Epithelial cell of proximal tubule (primary cell): ENCODE measurements at regions not wholly inside any gene's neighbourhood (a gene's known extent, or its start where the extent isn't known, plus 50 kb on each side); places are given as distances from the start of the nearest gene placed in this dataset.

Experiments used
- DNase-seq: peaks from one replicate; pipeline ENCODE4 v3.0.0-alpha.2; 2011; ENCODE audit warnings: low read depth
- H3K4me3 ChIP-seq: 2 replicates; pipeline ENCODE4 v1.5.1; 2011; ENCODE audit warnings: low read depth, mild to moderate bottlenecking, low read length
- TF ChIP-seq, protein P1 (sequence below): conservative IDR thresholded peaks from 2 replicates; pipeline ENCODE4 v1.5.1; 2012; ENCODE audit warnings: low read depth, mild to moderate bottlenecking, low read length

GRCh38 chr2:120432293-120432975 lies 86.5 kb downstream of the INHBB start:
- no peak overlapping the region for H3K4me3 ChIP-seq
- TF ChIP-seq, protein P1, sequence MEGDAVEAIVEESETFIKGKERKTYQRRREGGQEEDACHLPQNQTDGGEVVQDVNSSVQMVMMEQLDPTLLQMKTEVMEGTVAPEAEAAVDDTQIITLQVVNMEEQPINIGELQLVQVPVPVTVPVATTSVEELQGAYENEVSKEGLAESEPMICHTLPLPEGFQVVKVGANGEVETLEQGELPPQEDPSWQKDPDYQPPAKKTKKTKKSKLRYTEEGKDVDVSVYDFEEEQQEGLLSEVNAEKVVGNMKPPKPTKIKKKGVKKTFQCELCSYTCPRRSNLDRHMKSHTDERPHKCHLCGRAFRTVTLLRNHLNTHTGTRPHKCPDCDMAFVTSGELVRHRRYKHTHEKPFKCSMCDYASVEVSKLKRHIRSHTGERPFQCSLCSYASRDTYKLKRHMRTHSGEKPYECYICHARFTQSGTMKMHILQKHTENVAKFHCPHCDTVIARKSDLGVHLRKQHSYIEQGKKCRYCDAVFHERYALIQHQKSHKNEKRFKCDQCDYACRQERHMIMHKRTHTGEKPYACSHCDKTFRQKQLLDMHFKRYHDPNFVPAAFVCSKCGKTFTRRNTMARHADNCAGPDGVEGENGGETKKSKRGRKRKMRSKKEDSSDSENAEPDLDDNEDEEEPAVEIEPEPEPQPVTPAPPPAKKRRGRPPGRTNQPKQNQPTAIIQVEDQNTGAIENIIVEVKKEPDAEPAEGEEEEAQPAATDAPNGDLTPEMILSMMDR = no peak
- DNase-seq = no peak

DNA sequence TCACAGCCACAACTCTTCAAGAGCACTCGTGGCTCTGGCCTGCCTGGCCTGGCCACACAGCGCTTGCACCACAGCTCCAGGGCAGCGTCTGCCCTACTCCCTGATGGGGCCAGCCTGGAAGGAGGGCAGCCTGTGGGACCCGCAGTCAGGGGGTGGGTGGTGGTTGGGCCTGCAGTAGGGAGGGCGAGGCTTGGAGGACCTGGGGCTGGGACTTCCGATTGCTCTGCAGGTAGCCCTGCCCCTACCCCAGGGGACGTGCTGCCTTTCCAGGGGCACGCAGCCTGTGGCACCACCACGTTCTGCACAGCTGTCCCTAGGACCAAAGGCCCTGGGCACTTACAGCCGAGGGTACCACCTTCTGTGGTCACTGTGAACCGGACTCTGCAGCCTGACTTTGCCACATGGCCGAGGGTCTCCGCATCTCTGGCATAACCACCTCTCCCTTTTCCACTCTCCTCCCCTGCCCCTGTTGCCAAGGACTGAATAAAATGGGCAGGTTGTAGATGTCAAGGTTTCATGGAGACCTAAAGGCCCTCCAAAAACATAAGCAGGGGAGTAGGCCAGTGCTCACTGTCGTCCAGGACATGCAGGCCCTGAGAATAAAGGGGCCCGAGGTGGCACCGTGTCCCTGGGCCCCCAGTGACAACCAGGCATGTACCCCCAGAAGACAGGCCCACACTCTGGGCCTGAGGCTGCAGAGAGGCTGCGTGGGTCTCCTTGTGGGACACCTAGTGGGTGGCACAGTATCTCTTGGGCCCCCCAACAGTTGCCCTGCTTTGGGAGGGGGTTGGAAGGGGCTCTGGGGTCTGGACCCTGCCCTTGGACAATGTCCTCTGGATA lies 87.3 kb downstream of the INHBB start:
- H3K4me3 ChIP-seq = no peak overlapping the region
- DNase-seq = no peak
- TF ChIP-seq, protein P1 = no peak

- no peak for DNase-seq
- TF ChIP-seq, protein P1 = no peak
- no peak overlapping the region for H3K4me3 ChIP-seq
Measured at GRCh38 chr2:120433816-120434290, 87.9 kb downstream of the INHBB start.

GRCh38 chr2:120434492-120435308 lies 88.8 kb downstream of the INHBB start:
- TF ChIP-seq, protein P1 = no peak
- no peak overlapping the region for H3K4me3 ChIP-seq
- no peak for DNase-seq

DNA sequence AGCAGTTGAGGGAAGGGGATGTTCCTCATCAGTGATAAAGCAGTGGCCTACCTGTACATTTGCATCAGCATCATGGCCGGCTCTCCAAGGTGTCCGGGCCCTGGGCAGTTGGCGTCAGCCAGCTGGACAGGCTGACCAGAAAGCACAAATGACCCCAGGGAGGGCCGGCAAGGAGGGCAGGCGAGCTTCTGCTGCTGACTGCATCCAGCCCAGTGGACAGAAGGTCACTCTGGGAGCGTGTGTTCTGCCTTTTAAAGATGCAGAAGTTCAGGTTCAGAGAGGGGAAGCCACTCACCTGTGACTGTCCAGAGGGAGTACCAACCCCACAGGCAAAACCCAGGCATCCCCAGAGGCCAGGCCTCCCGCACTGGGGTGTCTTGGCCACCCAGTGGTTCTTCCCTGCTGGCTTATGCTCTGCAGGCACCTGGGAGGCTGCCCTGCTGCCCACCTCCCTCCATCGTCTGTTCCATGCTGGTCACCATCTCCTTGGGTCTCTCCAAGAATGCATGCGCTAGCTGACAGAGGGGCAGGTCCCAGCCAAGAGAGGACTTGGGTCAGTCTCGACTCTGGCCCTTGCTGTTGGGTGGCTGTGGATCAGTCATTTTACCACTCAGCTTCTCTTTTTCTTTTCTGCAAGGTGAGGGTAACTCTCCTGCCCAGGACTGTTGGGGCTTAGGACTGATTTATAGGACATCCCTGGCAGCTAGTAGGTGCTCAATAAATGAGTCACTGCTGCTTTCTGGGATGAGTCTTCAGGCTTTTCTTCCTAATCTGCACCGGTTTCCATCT lies 89.9 kb downstream of the INHBB start:
- no peak for DNase-seq
- TF ChIP-seq, protein P1 = no peak

GRCh38 chr2:120436460-120436739 lies 90.5 kb downstream of the INHBB start:
- TF ChIP-seq, protein P1 = no peak
- H3K4me3 ChIP-seq = no peak overlapping the region
- DNase-seq = no peak

More for the DNA sequence above, 89.9 kb downstream of the INHBB start:
- H3K4me3 ChIP-seq = no peak overlapping the region
